Prostate gland (tissue), 2 donors: ENCODE measurements at regions not wholly inside any gene's neighbourhood (a gene's known extent, or its start where the extent isn't known, plus 50 kb on each side); places are given as distances from the start of the nearest gene placed in this dataset.
"Not testable (repeated sequence)": the region's sequence is repeated elsewhere in the genome, so short reads cannot be mapped to it uniquely, and the experiment has no call there.

Experiments used
- DNase-seq: peaks from one replicate; pipeline ENCODE4 v3.0.0-alpha.2; 2019; ENCODE audit warnings: low spot score
- H3K27ac ChIP-seq, 2 donors: fragments of 200-600 bp; sonication (generic); 2 replicates each; pipeline ENCODE4 v1.5.1; 2017 to 2019
- H3K27me3 ChIP-seq: fragments of 200-600 bp; sonication (generic); replicated peaks from 2 replicates; pipeline ENCODE4 v1.5.1; 2019; ENCODE audit not compliant: insufficient read depth
- H3K36me3 ChIP-seq, 2 donors: fragments of 200-600 bp; sonication (generic); 1 replicate in 1 of 2; 2 replicates in 1 of 2; pipeline versions ENCODE4 v1.5.1 to v1.8.1; 2017 to 2019
- H3K4me1 ChIP-seq: fragments of 200-600 bp; sonication (generic); replicated peaks from 2 replicates; pipeline ENCODE4 v1.5.1; 2019
- H3K4me3 ChIP-seq, 2 donors: fragments of 200-600 bp; sonication (generic); 2 replicates each; pipeline ENCODE4 v1.5.1; 2017 to 2019
- H3K9me3 ChIP-seq: fragments of 200-600 bp; sonication (generic); 2 replicates; pipeline ENCODE4 v1.5.1; 2017
- CTCF ChIP-seq, 4 experiments: fragments of 200-600 bp in 2 of 4; fragments of 450-650 bp in 2 of 4; sonication (generic) in 2 of 4; IDR thresholded peaks; 1 replicate in 3 of 4; 2 replicates in 1 of 4; pipeline ENCODE4 v1.5.1; 2016 to 2019; ENCODE audit warnings: antibody characterized with exemption in 4 of 4, mild to moderate bottlenecking in 2 of 4, moderate library complexity in 2 of 4
- POLR2A ChIP-seq: fragments of 450-650 bp; IDR thresholded peaks from one replicate; pipeline ENCODE4 v1.6.1; 2016; ENCODE audit warnings: antibody characterized with exemption, mild to moderate bottlenecking
- POLR2AphosphoS5 ChIP-seq: sonication (generic); formaldehyde crosslinking; IDR thresholded peaks from one replicate; pipeline ENCODE4 v1.6.1; 2017; ENCODE audit warnings: antibody characterized with exemption
- WGBS: methylation state at CpG from one replicate; pipeline ENCODE4 v1.1.5; 2018; 5-methylcytosine and 5-hydroxymethylcytosine counted together
- intact Hi-C: fragments of 100-400 bp; cut with DNase I; formaldehyde crosslinking; loops from one replicate; pipeline ENCODE4 v1.14.2; 2022

DNA sequence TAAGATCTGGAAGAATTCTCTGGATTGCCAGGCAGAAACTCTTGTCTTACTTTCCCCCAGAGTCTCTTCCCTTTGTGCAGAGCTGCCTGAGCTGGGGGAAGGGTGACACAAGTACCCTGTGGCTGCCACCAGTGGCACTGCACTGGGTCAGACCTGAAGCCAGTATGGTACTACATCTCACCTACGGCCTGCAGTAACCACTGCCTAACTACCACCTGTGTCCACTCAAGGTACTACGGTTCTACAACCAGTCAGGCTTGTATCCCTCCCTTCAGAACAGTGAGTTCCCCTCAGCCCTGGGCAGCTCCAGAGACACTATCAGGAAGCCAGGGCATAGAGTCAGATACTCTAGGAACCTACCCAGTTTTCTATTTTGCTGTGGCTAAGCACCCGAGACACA, 212.0 kb upstream of the POU5F2 start:
- no peaks in the 10 kb centered on the region for H3K27me3 ChIP-seq
- H3K4me1 ChIP-seq, result no peaks in the 10 kb centered on the region
- H3K4me3 ChIP-seq, result no peak overlapping the region
- 100% methylated on average over 3 of the region's 3 CpGs for WGBS
- H3K9me3 ChIP-seq, result no peaks in the 10 kb centered on the region
- intact Hi-C loops, result no loop called here
- no peaks in the 10 kb centered on the region for H3K36me3 ChIP-seq
- no peak for TF ChIP-seq POLR2AphosphoS5
- TF ChIP-seq CTCF (IDR thresholded peaks at IDR 0.05), result no peak
- no peak for TF ChIP-seq POLR2A
- H3K27ac ChIP-seq, result no peak overlapping the region
- no peak for DNase-seq

- no peaks in the 10 kb centered on the region for H3K9me3 ChIP-seq
- no peak overlapping the region for H3K4me3 ChIP-seq
- DNase-seq, result no peak
- 70% methylated on average over 3 of the region's 3 CpGs for WGBS
- H3K36me3 ChIP-seq, result no peaks in the 10 kb centered on the region
- no peak for TF ChIP-seq POLR2A
- TF ChIP-seq CTCF (IDR thresholded peaks at IDR 0.05), result no peak
- no peak for TF ChIP-seq POLR2AphosphoS5
- no peaks in the 10 kb centered on the region for H3K4me1 ChIP-seq
- no peak overlapping the region for H3K27ac ChIP-seq
- intact Hi-C loops, result no loop called here
- no peaks in the 10 kb centered on the region for H3K27me3 ChIP-seq
Observed at GRCh38 chr5:93941897-93942296, 200.5 kb upstream of the POU5F2 start.

GRCh38 chr5:93933269-93933668, 191.9 kb upstream of the POU5F2 start:
- H3K36me3 ChIP-seq, DNase-seq, H3K9me3 ChIP-seq, H3K4me3 ChIP-seq, intact Hi-C loops, H3K4me1 ChIP-seq, H3K27me3 ChIP-seq, H3K27ac ChIP-seq: not testable (repeated sequence)
- WGBS, result 90% methylated on average over 2 of the region's 2 CpGs

GRCh38 chr5:93930098-93930497, 188.7 kb upstream of the POU5F2 start:
- H3K4me3 ChIP-seq, result no peak overlapping the region
- H3K9me3 ChIP-seq, result no peaks in the 10 kb centered on the region
- no peaks in the 10 kb centered on the region for H3K36me3 ChIP-seq
- intact Hi-C loops, result no loop called here
- H3K27me3 ChIP-seq, result no peaks in the 10 kb centered on the region
- 83% methylated on average over 4 of the region's 4 CpGs for WGBS
- TF ChIP-seq POLR2AphosphoS5 (no peak), CTCF (IDR thresholded peaks at IDR 0.05) (no peak), POLR2A (no peak)
- H3K4me1 ChIP-seq, result no peaks in the 10 kb centered on the region
- no peak overlapping the region for H3K27ac ChIP-seq
- no peak for DNase-seq

- H3K4me1 ChIP-seq, result no peaks in the 10 kb centered on the region
- 73% methylated on average over 1 of the region's 1 CpG for WGBS
- DNase-seq, result no peak
- no peak overlapping the region for H3K27ac ChIP-seq
- no peaks in the 10 kb centered on the region for H3K9me3 ChIP-seq
- H3K27me3 ChIP-seq, result no peaks in the 10 kb centered on the region
- H3K4me3 ChIP-seq, result no peak overlapping the region
- intact Hi-C loops, result no loop called here
- H3K36me3 ChIP-seq, result no peaks in the 10 kb centered on the region
- no peak for TF ChIP-seq POLR2A
Observed at GRCh38 chr5:93929131-93929530, 187.7 kb upstream of the POU5F2 start.

- no peak for DNase-seq
- intact Hi-C loops, result no loop called here
- Histone ChIP-seq H3K9me3 (no peaks in the 10 kb centered on the region), H3K36me3 (no peaks in the 10 kb centered on the region), H3K27me3 (no peaks in the 10 kb centered on the region), H3K27ac (no peak overlapping the region), H3K4me3 (no peak overlapping the region), H3K4me1 (no peaks in the 10 kb centered on the region)
- TF ChIP-seq CTCF (IDR thresholded peaks at IDR 0.05) (no peak), POLR2A (no peak), POLR2AphosphoS5 (no peak)
- 79% methylated on average over 3 of the region's 3 CpGs for WGBS
Observed at GRCh38 chr5:93926831-93927620, 185.6 kb upstream of the POU5F2 start.
